ENCODE measurements at regions not wholly inside any gene's neighbourhood (a gene's known extent, or its start where the extent isn't known, plus 50 kb on each side); places are given as distances from the start of the nearest gene placed in this dataset.
A peak's percentile ranks its signal among the peaks of the same experiment; 100 is the strongest.
"Not testable (repeated sequence)": the region's sequence is repeated elsewhere in the genome, so short reads cannot be mapped to it uniquely, and the experiment has no call there.

DNA sequence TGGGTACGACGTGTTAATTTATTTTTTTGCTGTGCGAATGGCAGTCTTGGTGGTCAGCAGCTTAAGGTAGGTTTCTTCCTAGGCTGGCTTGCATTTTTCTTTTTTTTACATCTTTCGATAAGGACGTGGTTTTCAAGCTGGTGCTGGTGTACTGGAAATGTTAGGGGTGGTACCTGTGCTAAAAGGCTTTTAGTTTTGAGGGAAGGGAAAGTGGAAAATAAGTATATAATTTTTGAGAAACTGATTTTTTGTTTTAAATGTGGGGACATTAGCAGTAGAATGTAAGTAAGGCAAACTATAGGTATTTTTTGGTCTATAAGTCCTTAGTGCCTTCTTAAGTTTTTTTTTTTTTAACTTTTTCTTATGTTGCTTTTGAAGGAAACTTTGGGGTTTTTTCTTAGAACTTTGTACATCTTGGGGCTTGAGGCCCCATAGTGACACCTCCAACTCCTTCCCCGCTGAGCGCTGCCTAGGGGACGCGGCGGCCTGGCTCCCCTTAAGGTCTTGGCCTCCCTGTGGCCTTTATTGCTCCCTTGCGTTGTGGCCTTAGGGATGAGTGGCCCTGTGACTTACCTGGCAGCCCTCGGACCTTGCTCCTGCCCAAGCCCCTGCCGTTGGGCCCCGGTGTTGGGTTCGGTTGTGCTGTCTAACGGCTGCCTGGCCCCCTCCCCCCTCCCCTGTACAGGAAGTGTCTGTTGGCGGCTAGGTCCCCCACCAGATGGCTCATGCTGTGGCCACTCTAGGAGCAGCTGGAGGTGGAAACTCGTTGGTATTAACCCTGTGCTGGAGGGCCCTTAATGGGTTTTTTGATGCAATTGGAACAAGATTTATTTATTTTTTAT is 88.0 kb upstream of the RPRML start:
- no peaks in the 10 kb centered on the region for H3K36me3 Mint-ChIP-seq (ENCODE audit: low read depth)
- peak overlapping the region; percentile 85 for H3K27ac Mint-ChIP-seq
- H3K27me3 Mint-ChIP-seq: no peaks in the 10 kb centered on the region
- ATAC-seq (peak; percentile 100), DNase-seq (peak; percentile 51 to 59 (median 52))
- peak overlapping the region; percentile 91 for H3K4me3 Mint-ChIP-seq
- no peaks in the 10 kb centered on the region for H3K9me3 ChIP-seq (ENCODE audit: control insufficient read depth, low read length, poor library complexity, severe bottlenecking)
- peaks cover 25% of the 10 kb centered on the region for H3K4me1 Mint-ChIP-seq

DNA sequence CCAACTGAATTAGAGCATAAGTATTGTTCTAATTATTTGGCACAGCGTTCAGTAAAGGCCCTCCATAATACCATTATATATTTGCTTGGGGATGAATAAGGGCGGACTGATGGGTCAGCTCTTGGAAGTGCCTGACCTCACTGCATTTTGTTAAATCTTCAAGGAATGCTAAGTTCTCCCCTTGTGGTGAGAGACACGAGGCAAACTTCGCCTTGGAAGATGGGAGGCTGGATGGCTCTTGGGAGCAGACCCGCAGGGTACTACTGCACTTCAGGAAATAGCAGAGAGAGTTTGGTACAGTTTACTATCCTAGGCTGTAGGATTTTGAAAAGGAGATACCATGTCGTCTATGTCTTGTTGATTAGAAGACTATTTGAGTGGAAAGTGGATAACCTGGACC is 87.0 kb upstream of the RPRML start:
- Mint-ChIP-seq H3K27me3 (no peaks in the 10 kb centered on the region), H3K4me1 (peaks cover 26% of the 10 kb centered on the region), H3K27ac (peak overlapping the region; percentile 85), H3K36me3 (ENCODE audit: low read depth) (no peaks in the 10 kb centered on the region), H3K4me3 (peak overlapping the region; percentile 91)
- no peaks in the 10 kb centered on the region for H3K9me3 ChIP-seq (ENCODE audit: control insufficient read depth, low read length, poor library complexity, severe bottlenecking)
- ATAC-seq (no peak), DNase-seq (no peak)

DNA sequence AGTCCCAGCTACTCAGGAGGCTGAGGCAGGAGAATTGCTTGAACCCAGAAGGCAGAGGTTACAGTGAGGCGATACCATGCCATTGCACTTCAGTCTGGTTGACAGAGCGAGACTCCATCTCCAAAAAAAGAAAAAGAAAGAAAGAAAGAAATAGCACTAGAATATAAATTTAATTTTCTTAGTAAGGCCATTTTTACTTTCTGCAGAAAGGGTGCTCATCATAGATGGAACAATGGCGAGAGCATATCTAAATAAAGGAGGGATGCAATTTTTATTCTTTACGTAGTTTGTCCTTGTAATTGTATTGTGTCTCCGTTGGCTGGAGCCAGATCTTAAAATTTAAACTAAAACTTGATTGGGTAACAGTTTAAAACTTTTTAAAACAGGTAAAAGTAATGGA is 85.6 kb upstream of the RPRML start:
- no peak for ATAC-seq
- H3K4me1 Mint-ChIP-seq: peaks cover 24% of the 10 kb centered on the region
- H3K27ac Mint-ChIP-seq: no peak overlapping the region
- no peaks in the 10 kb centered on the region for H3K36me3 Mint-ChIP-seq (ENCODE audit: low read depth)
- no peaks in the 10 kb centered on the region for H3K27me3 Mint-ChIP-seq
- H3K4me3 Mint-ChIP-seq: no peak overlapping the region
- H3K9me3 ChIP-seq (ENCODE audit: control insufficient read depth, low read length, poor library complexity, severe bottlenecking): no peaks in the 10 kb centered on the region
- no peak for DNase-seq

DNA sequence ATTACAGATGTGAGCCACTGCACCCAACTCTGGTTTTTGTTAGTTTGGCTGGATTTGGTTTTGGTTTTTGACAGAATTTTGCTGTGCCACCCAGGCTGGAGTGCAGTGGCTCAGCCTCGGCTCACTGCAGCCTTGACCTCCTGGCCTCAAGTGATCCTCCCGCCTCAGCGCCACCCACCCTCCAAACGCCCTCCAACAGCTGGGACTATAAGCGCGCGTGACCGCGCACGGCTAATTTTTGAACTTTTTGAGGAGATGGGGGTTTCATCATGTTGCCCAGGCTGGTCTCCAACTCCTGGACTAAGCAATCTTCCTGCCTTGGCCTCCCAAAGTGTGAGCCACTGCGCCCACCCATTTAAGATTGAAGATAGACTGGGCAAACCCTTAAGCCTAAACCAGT is 84.4 kb upstream of the RPRML start:
- no peaks in the 10 kb centered on the region for H3K27me3 Mint-ChIP-seq
- no peaks in the 10 kb centered on the region for H3K36me3 Mint-ChIP-seq (ENCODE audit: low read depth)
- no peaks in the 10 kb centered on the region for H3K9me3 ChIP-seq (ENCODE audit: control insufficient read depth, low read length, poor library complexity, severe bottlenecking)
- no peak for DNase-seq
- ATAC-seq: no peak
- no peak overlapping the region for H3K4me3 Mint-ChIP-seq
- peaks cover 20% of the 10 kb centered on the region for H3K4me1 Mint-ChIP-seq
- no peak overlapping the region for H3K27ac Mint-ChIP-seq

DNA sequence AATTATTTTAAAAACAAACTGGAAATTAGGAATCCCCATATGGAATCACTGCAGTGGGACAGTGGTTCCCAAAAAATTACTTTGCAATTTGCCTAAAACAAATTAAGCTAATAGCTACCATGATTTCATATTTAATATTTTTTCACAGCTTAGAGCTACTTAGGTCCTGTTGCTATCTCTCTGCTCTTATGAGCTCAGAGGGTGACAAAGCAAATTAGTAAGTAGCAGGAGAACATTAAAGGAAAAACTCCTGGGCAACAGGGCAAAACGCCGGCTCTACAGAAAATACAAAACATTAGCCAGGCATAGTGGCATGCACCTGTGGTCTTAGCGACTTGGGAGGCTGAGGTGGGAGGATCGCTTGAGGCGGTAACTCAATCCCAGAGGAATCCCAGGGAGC is 83.8 kb upstream of the RPRML start:
- H3K9me3 ChIP-seq (ENCODE audit: control insufficient read depth, low read length, poor library complexity, severe bottlenecking); ATAC-seq; H3K27ac Mint-ChIP-seq; H3K4me3 Mint-ChIP-seq; H3K36me3 Mint-ChIP-seq (ENCODE audit: low read depth); H3K27me3 Mint-ChIP-seq; DNase-seq: not testable (repeated sequence)
- H3K4me1 Mint-ChIP-seq: peaks cover 17% of the 10 kb centered on the region

DNA sequence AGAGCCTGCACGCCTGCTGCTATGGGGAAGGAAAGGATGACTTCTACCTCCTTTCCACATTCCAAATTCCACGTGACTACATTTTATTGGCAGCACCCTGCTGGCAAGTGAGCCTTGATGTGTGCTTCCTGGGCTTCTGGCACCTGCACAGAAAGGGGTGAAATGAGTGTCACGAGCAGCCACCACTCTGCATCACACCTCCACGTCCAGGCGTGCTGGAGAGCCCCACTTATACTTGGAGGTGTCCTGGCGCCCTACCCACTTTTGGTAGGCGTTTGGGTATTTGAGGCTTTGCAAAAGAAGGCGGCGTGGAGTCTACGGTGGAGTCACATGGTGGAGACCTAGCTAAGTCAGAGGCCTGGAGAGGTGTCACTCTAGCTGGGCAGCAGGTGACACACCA is 81.0 kb upstream of the RPRML start:
- not testable (repeated sequence) for H3K27me3 Mint-ChIP-seq; H3K4me3 Mint-ChIP-seq; DNase-seq; ATAC-seq; H3K4me1 Mint-ChIP-seq; H3K27ac Mint-ChIP-seq; H3K9me3 ChIP-seq (ENCODE audit: control insufficient read depth, low read length, poor library complexity, severe bottlenecking); H3K36me3 Mint-ChIP-seq (ENCODE audit: low read depth)

DNA sequence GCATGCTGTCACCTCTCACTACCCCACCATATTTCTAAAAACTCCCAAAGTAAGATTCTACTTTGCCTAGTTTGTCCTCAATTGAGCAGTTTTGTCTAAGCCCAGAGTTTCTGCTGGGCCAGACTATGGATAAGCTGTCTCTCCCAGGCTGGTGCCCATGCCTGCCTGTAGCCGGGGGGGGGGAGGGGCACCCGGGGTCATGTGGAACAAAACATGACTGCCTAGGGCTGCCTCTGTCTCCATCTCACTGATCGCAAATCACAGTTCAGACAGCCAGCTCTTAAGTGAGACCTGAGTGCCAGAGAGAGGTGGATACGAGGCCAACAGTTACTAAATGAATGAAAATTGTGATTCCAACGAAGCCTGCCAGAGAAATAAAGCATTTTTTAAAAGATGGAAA is 78.8 kb upstream of the RPRML start:
- H3K9me3 ChIP-seq (ENCODE audit: control insufficient read depth, low read length, poor library complexity, severe bottlenecking): no peaks in the 10 kb centered on the region
- H3K36me3 Mint-ChIP-seq (ENCODE audit: low read depth): peaks cover 2% of the 10 kb centered on the region
- no peak for ATAC-seq
- no peak overlapping the region for H3K27ac Mint-ChIP-seq
- H3K27me3 Mint-ChIP-seq: no peaks in the 10 kb centered on the region
- H3K4me1 Mint-ChIP-seq: peaks cover 4% of the 10 kb centered on the region
- no peak for DNase-seq
- H3K4me3 Mint-ChIP-seq: no peak overlapping the region

DNA sequence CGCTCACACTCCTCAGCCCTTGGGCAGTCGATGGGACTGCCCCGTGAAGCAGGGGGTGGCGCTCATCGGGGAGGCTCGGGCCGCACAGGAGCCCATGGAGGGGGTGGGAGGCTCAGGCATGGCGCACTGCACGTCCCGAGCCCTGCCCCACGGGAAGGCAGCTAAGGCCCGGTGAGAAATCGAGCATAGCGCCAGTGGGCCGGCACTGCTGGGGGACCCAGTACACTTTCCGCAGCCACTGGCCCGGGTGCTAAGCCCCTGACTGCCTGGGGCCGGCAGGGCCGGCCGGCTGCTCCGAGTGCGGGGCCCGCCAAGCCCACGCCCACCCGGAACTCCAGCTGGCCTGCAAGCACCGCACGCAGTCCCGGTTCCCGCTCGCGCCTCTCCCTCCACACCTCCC is 78.2 kb upstream of the RPRML start:
- H3K27me3 Mint-ChIP-seq; DNase-seq; H3K9me3 ChIP-seq (ENCODE audit: control insufficient read depth, low read length, poor library complexity, severe bottlenecking); H3K36me3 Mint-ChIP-seq (ENCODE audit: low read depth); H3K27ac Mint-ChIP-seq; ATAC-seq; H3K4me1 Mint-ChIP-seq; H3K4me3 Mint-ChIP-seq: not testable (repeated sequence)

DNA sequence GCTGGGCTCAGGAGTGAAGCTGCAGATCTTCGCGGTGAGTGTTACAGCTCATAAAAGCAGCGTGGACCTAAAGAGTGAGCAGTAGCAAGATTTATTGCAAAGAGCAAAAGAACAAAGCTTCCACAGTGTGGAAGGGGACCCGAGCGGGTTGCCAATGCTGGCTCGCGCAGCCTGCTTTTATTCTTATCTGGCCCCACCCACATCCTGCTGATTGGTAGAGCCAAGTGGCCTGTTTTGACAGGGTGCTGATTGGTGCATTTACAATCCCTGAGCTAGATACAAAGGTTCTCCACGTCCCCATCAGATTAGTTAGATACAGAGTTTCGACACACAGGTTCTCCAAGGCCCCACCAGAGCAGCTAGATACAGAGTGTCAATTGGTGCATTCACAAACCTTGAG is 77.6 kb upstream of the RPRML start:
- H3K9me3 ChIP-seq (ENCODE audit: control insufficient read depth, low read length, poor library complexity, severe bottlenecking); H3K27me3 Mint-ChIP-seq; H3K36me3 Mint-ChIP-seq (ENCODE audit: low read depth); H3K4me3 Mint-ChIP-seq; ATAC-seq; H3K27ac Mint-ChIP-seq; DNase-seq; H3K4me1 Mint-ChIP-seq: not testable (repeated sequence)
